ENCODE measurements at regions not wholly inside any gene's neighbourhood (a gene's known extent, or its start where the extent isn't known, plus 50 kb on each side); places are given as distances from the start of the nearest gene placed in this dataset.

DNA sequence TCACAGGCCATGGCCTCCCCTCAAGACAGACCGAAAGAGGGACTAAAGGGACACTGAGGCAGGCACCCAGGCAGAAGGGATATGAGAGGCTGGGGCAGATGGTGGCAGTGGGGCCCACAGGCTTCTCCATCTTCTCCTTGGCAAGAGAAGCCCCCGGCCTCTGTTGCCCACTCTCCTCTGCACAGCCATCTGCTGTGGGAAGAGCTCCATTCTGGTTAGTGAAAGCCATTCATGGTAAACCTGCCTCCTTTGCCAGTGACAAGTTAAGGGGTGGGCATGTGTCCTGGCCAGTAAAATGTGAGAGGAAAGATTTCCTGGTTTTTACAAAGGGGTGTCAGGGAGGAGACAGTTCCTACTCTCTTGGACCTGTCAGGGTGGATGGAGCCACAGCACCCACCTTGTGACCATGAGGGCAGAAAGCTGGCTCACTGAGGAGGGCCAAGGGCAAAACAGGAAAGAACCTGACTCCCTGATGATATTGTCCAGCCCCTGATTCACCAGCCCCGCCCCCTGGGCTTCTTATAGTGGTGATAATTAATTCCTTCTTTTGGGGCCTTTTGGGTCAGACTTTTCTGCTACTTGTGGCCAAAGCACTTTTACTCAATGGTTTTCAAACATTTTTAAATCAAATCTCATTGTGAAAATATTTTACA lies 130.4 kb upstream of the SMAD3 start:
- no peak for DNase-seq (ENCODE audit: low spot score)
- in situ Hi-C loops (cut with MboI; ENCODE audit: low sequenced_read_pairs, unreplicated experiment): loop anchor here (25.0 kb wide), 1 partner anchor 902 kb away; the partner anchor contains the start of genes RNU6-1 and SKOR1
- TF ChIP-seq, protein P1, sequence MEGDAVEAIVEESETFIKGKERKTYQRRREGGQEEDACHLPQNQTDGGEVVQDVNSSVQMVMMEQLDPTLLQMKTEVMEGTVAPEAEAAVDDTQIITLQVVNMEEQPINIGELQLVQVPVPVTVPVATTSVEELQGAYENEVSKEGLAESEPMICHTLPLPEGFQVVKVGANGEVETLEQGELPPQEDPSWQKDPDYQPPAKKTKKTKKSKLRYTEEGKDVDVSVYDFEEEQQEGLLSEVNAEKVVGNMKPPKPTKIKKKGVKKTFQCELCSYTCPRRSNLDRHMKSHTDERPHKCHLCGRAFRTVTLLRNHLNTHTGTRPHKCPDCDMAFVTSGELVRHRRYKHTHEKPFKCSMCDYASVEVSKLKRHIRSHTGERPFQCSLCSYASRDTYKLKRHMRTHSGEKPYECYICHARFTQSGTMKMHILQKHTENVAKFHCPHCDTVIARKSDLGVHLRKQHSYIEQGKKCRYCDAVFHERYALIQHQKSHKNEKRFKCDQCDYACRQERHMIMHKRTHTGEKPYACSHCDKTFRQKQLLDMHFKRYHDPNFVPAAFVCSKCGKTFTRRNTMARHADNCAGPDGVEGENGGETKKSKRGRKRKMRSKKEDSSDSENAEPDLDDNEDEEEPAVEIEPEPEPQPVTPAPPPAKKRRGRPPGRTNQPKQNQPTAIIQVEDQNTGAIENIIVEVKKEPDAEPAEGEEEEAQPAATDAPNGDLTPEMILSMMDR (IDR thresholded peaks at IDR 0.05; ENCODE audit: borderline replicate concordance, control extremely low read depth, extremely low read depth, insufficient read depth, missing control alignments): no peak

DNA sequence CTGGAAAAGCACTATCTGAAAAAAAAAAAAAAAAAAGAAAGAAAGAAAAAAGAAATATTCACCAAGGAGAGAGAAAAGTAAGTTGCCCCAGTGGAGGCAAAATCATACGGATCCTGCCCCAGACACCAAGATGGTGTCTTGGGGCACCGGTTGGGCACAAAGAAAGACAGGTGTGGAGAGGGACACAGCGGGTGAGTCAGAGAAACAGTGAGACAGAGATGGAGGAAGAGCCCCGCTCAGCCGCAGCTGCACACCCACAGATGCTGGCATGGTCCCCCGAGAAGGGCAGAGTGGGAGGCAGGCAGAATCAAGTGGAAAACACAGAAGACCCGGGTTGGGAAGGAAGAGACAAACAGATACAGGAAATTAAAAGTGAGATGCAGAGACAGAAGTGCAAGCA lies 129.7 kb upstream of the SMAD3 start:
- in situ Hi-C loops (cut with MboI; ENCODE audit: low sequenced_read_pairs, unreplicated experiment): loop anchor here (25.0 kb wide), 1 partner anchor 902 kb away; the partner anchor contains the start of genes RNU6-1 and SKOR1
- TF ChIP-seq, protein P1 (IDR thresholded peaks at IDR 0.05; ENCODE audit: borderline replicate concordance, control extremely low read depth, extremely low read depth, insufficient read depth, missing control alignments): no peak
- DNase-seq (ENCODE audit: low spot score): no peak

DNA sequence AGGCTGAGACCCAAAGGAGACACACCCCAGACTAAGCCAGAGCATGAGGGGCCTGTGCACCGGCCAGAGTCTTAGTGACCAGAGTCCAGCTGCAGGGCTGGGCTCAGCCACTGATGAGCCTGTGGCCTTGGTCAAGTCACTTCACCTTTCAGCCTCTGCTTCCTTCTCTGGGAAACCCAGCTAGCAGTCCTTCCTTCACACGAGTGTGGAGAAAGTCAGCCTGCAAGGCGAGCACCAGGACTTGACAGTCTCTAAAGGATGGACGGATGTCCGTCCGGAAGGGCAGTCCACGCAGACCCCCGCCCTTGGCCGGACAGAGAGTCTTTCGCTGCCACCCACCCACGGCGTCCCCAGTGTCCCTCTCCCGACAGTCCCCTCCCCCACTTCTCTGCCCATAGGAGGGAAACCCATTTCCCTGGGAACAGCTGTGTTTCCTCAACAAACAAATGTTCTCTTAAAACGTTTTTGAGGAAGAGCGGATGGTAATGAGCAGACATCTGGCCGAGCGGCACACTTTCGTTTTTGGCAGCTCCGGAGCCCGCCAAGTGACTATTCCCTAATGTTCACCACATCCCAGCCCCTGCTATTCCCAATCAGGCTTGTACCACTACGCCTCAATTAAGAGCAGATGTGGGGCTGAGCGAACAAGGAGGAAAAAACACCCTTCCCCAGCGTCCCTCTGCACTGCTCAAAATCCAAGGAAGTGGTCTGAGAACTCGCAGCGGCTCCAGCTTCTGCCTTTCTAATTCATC lies 129.1 kb upstream of the SMAD3 start:
- no peak for DNase-seq (ENCODE audit: low spot score)
- in situ Hi-C loops (cut with MboI; ENCODE audit: low sequenced_read_pairs, unreplicated experiment): loop anchor here (25.0 kb wide), 1 partner anchor 901 kb away; the partner anchor contains the start of genes RNU6-1 and SKOR1
- TF ChIP-seq, protein P1 (IDR thresholded peaks at IDR 0.05; ENCODE audit: borderline replicate concordance, control extremely low read depth, extremely low read depth, insufficient read depth, missing control alignments): no peak

DNA sequence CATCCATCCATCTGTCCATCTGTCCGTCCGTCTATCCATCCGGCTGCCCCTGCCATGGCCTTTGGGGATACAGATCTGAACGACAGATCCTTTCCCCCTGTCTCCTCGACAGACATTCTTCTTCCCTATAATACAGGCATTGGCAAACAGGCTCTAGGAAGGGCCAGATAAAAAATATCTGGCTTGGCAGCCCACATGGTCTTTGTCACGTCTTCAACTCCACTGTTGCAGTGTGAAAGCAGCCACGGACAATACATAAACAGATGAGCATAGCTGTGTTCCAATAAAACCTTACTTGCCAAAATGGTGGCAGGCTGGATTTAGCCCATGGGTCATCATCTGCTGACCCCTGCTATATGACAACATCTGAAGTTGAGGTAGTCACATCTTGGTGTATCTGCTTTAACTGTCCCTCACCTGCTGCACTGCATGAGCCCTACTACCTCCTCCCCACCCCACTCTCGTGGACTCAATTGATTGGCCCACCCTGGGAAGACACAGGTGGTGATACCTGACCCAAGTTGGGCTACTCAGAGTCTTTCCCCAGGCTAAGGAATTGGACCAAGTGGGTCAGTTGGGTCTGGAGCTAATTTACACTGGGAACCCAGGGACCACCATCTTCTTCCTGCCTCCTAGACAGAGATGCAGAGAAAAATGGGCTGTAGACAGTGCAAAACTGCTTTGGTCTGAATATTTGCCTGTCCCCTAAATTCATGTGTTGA lies 128.4 kb upstream of the SMAD3 start:
- TF ChIP-seq, protein P1 (IDR thresholded peaks at IDR 0.05; ENCODE audit: borderline replicate concordance, control extremely low read depth, extremely low read depth, insufficient read depth, missing control alignments): no peak
- no peak for DNase-seq (ENCODE audit: low spot score)
- in situ Hi-C loops (cut with MboI; ENCODE audit: low sequenced_read_pairs, unreplicated experiment): loop anchor here (25.0 kb wide), 1 partner anchor 900 kb away; the partner anchor contains the start of genes RNU6-1 and SKOR1

DNA sequence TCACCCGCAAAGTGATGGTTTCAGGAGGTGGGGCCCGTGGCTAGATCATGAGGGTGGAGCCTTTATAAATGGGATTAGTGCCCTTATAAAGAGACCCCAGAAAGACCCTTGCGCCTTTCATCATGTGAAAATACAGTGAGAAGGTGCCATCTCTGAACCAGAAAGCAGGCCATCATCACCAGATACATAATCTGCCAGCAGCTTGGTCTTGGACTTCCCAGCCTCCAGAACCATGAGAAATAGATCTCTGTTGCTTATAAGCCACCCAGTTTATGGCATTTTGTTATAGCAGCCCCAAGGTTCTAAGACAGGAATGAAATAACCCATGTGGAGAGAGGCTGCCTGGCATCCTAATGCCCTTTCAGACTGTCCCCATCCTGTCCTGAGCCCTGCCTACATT lies 127.8 kb upstream of the SMAD3 start:
- in situ Hi-C loops (cut with MboI; ENCODE audit: low sequenced_read_pairs, unreplicated experiment): loop anchor here (25.0 kb wide), 1 partner anchor 900 kb away; the partner anchor contains the start of genes RNU6-1 and SKOR1
- TF ChIP-seq, protein P1 (IDR thresholded peaks at IDR 0.05; ENCODE audit: borderline replicate concordance, control extremely low read depth, extremely low read depth, insufficient read depth, missing control alignments): no peak
- no peak for DNase-seq (ENCODE audit: low spot score)

Data from GM13976 (cell line).